Stimulated activated CD4-positive, alpha-beta T cell treated with anti-CD3 and anti-CD28 coated beads, Interleukin-4, amount 100 ng/mL, for 1 hour (primary cell): ENCODE measurements at regions not wholly inside any gene's neighbourhood (a gene's known extent, or its start where the extent isn't known, plus 50 kb on each side); places are given as distances from the start of the nearest gene placed in this dataset.

ENCODE experiments used
- DNase-seq: peaks from one replicate; pipeline ENCODE4 v3.0.0-alpha.2; 2020

GRCh38 chr12:94777936-94778335 is 127.6 kb upstream of the TMCC3 start:
- DNase-seq, result no peak

- DNase-seq, result no peak
Observed at GRCh38 chr12:94775710-94776109, 125.4 kb upstream of the TMCC3 start.

- no peak for DNase-seq
Observed at GRCh38 chr12:94771741-94772140, 121.4 kb upstream of the TMCC3 start.

GRCh38 chr12:94771199-94771598 is 120.8 kb upstream of the TMCC3 start:
- no peak for DNase-seq

- no peak for DNase-seq
Observed at GRCh38 chr12:94770791-94771190, 120.4 kb upstream of the TMCC3 start.

GRCh38 chr12:94769776-94770759 is 119.7 kb upstream of the TMCC3 start:
- no peak for DNase-seq

GRCh38 chr12:94769047-94769420 is 118.7 kb upstream of the TMCC3 start:
- DNase-seq, result no peak

GRCh38 chr12:94768398-94769046 is 118.2 kb upstream of the TMCC3 start:
- DNase-seq, result no peak

GRCh38 chr12:94767956-94768355 is 117.6 kb upstream of the TMCC3 start:
- no peak for DNase-seq

- DNase-seq, result no peak
Observed at GRCh38 chr12:94766397-94766796, 116.0 kb upstream of the TMCC3 start.

- no peak for DNase-seq
Observed at GRCh38 chr12:94763462-94763861, 113.1 kb upstream of the TMCC3 start.

- DNase-seq, result no peak
Observed at GRCh38 chr12:94762943-94763342, 112.6 kb upstream of the TMCC3 start.

- no peak for DNase-seq
Observed at GRCh38 chr12:94762259-94762942, 112.0 kb upstream of the TMCC3 start.

- no peak for DNase-seq
Observed at GRCh38 chr12:94761559-94761958, 111.2 kb upstream of the TMCC3 start.

- DNase-seq, result no peak
Observed at GRCh38 chr12:94760786-94761185, 110.4 kb upstream of the TMCC3 start.

- no peak for DNase-seq
Observed at GRCh38 chr12:94756789-94757188, 106.4 kb upstream of the TMCC3 start.

- no peak for DNase-seq
Observed at GRCh38 chr12:94755598-94755997, 105.2 kb upstream of the TMCC3 start.

- no peak for DNase-seq
Observed at GRCh38 chr12:94754653-94755052, 104.3 kb upstream of the TMCC3 start.

GRCh38 chr12:94753036-94753679 is 102.8 kb upstream of the TMCC3 start:
- no peak for DNase-seq

GRCh38 chr12:94750864-94751263 is 100.5 kb upstream of the TMCC3 start:
- DNase-seq, result no peak

GRCh38 chr12:94749890-94750289 is 99.5 kb upstream of the TMCC3 start:
- DNase-seq, result no peak

- DNase-seq, result no peak
Observed at GRCh38 chr12:94749455-94749854, 99.1 kb upstream of the TMCC3 start.
